Epithelial cell of proximal tubule (primary cell): ENCODE measurements at regions not wholly inside any gene's neighbourhood (a gene's known extent, or its start where the extent isn't known, plus 50 kb on each side); places are given as distances from the start of the nearest gene placed in this dataset.
"Not testable (repeated sequence)": the region's sequence is repeated elsewhere in the genome, so short reads cannot be mapped to it uniquely, and the experiment has no call there.

ENCODE experiments used
- DNase-seq: peaks from one replicate; pipeline ENCODE4 v3.0.0-alpha.2; 2011; ENCODE audit warnings: low read depth
- H3K4me3 ChIP-seq: 2 replicates; pipeline ENCODE4 v1.5.1; 2011; ENCODE audit warnings: low read depth, mild to moderate bottlenecking, low read length
- TF ChIP-seq, protein P1 (sequence below): conservative IDR thresholded peaks from 2 replicates; pipeline ENCODE4 v1.5.1; 2012; ENCODE audit warnings: low read depth, mild to moderate bottlenecking, low read length

DNA sequence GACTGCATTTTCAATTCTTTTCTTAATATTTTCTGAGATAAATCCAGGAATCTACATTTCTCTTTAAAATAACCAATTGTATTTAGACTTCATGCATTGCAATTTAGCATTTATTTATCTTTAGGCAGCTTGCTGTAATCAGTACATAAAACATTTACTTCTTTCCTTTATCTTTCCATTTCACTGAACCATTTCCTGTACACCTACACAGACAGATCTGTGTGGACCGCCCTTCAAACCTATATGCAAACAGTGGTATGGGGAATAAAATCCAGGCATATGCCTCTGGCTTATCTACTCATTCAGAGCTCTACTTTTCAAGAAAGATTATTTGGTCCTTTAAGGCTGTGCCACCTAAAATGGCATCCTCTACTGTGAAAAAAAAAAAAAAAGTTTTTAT is 640.0 kb downstream of the MAT2B start:
- TF ChIP-seq, protein P1, sequence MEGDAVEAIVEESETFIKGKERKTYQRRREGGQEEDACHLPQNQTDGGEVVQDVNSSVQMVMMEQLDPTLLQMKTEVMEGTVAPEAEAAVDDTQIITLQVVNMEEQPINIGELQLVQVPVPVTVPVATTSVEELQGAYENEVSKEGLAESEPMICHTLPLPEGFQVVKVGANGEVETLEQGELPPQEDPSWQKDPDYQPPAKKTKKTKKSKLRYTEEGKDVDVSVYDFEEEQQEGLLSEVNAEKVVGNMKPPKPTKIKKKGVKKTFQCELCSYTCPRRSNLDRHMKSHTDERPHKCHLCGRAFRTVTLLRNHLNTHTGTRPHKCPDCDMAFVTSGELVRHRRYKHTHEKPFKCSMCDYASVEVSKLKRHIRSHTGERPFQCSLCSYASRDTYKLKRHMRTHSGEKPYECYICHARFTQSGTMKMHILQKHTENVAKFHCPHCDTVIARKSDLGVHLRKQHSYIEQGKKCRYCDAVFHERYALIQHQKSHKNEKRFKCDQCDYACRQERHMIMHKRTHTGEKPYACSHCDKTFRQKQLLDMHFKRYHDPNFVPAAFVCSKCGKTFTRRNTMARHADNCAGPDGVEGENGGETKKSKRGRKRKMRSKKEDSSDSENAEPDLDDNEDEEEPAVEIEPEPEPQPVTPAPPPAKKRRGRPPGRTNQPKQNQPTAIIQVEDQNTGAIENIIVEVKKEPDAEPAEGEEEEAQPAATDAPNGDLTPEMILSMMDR: no peak
- DNase-seq: no peak
- H3K4me3 ChIP-seq: no peak overlapping the region

DNA sequence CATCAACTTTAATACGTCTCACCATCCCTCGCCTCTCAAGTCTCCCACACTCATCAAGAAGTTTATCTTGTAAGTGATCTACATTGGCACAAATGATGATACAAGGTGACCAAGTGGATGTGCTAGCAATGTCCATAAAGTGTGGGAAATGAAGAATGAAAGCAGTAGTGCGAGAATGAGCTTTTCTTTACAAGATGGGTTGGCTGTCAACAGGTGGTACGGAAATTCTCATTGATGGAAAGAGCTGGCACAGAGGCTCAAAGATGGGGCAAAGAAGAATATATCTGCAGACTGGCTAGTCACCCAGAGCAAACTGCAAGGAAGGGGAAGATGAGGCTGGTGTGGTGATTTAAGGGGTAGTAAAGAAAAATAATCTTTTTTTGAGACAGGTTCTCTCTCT is 640.8 kb downstream of the MAT2B start:
- H3K4me3 ChIP-seq: no peak overlapping the region
- TF ChIP-seq, protein P1: no peak
- DNase-seq: no peak

DNA sequence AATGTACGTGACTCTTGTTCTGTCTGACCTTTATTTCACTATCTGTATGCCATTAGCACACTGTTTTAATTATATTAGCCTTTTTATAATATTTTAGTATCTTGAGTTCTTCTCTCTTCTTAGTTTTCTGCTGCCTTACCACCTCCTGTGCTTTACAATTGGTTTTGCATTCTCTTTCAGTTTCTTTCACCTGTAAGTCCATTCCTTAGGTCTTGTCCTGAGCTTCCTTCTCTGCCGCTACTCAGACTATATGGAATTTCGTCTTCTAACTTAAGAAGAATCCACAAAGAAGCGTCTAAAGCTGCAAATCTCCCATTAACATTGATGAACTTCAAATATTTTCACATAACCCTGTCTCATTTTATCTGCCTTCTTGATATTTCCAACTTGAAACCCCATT is 642.9 kb downstream of the MAT2B start:
- DNase-seq: no peak
- H3K4me3 ChIP-seq: no peak overlapping the region
- TF ChIP-seq, protein P1: no peak

DNA sequence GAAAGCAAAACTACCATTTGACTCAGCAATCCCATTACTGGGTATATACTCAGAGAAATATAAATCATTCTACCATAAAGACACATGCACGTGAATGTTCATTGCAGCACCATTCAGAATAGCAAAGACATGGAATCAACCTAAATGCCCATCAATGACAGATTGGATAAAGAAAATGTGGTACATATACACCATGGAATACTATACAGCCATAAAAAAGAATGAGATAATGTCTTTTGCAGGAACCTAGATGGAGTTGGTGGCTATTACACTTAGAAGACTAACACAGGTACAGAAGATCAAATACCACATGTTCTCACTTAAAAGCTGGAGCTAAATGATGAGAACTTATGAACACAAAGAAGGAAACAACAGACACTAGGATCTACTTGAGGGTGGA is 647.1 kb downstream of the MAT2B start:
- DNase-seq: not testable (repeated sequence)

DNA sequence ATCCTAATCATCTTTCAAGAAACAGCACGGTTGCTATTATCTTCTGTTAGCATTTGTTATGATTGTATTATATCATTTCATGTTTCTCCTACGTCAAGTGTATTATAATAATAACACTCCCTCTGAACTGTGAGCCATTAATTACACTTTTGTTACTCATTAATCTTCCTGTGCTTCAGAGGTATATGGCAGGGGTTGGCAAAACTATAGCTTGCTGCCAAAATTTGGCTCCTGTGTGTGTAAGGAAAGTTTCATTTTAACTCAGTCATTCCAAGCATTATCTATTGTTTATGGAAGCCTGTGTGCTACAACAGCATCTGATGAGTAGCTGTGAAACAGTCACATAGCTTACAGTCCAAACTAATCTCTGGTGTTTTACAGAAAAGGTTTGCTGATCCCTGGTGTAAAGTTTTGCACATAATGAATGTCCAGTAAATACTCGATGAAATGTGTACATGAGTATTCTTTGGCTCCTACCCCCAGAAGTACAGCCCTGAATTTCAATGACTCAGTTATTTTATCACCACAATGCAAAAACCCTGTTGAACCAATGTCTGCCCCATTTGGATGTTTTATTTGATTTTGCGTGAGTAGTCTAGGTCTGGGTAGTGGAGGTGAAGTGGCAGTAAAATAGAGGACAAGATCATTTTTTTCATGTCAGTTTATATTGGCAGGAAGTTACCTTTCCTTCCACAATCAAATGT is 648.2 kb downstream of the MAT2B start:
- no peak for DNase-seq
- TF ChIP-seq, protein P1: no peak
- no peak overlapping the region for H3K4me3 ChIP-seq

More for the DNA sequence above, 647.1 kb downstream of the MAT2B start:
- not testable (repeated sequence) for H3K4me3 ChIP-seq

DNA sequence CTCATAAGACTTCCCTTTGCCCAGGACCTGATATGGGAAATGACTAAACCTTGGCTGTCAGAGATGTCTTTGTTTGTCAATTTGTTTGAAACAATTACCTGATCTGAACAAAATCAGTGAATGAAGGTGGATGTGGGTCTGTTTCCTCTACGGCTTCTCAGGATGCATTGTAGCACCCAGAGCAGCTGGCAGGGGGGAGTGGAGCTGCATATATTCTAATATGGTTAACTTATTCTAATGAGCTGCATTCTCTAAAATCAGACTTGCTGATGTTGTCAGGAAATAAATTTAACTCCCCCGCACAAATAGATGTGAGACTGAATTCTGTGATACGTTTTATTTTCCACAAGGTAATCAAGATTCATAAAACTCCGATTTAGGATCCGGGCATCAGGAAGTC is 665.4 kb downstream of the MAT2B start:
- TF ChIP-seq, protein P1: no peak
- DNase-seq: no peak
- no peak overlapping the region for H3K4me3 ChIP-seq

DNA sequence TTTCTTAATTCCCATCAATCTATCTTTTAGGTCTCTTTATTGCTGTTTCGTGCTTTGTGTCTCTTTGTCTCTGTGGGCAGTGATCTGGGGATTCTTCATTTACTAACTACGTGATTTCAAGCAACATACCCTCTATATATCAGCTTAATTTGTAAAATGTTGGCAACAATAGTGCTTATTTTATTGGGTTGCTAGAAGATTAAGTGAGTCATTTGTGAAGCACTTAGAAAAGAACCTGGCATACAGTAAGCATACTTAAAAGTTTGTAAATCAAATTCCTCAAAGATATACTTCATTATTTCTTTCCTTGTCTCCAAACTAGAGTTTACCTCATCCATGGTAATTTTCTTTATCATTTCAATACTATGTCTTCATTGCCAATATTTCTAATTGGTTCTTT is 669.7 kb downstream of the MAT2B start:
- no peak overlapping the region for H3K4me3 ChIP-seq
- DNase-seq: no peak
- TF ChIP-seq, protein P1: no peak
